Liver (tissue), 8 donors: ENCODE measurements at regions not wholly inside any gene's neighbourhood (a gene's known extent, or its start where the extent isn't known, plus 50 kb on each side); places are given as distances from the start of the nearest gene placed in this dataset.

Experiments used
- DNase-seq: peaks from one replicate; pipeline ENCODE4 v3.0.0-alpha.2; 2017; ENCODE audit warnings: low spot score
- H3K27ac ChIP-seq, 2 donors: one replicate each; pipeline ENCODE4 v1.7.0; 2013; ENCODE audit warnings: inconsistent platforms in 2 of 2, low read length in 2 of 2, control low read depth in 1 of 2, low read depth in 1 of 2, mild to moderate bottlenecking in 1 of 2
- H3K27me3 ChIP-seq, 4 donors: one replicate each; pipeline versions ENCODE4 v1.6.1 to v1.7.0; 2013; ENCODE audit warnings: low read length in 3 of 4, inconsistent platforms in 1 of 4, mild to moderate bottlenecking in 1 of 4, moderate library complexity in 1 of 4; ENCODE audit not compliant: control insufficient read depth in 4 of 4, insufficient read depth in 4 of 4
- H3K36me3 ChIP-seq, 4 donors: one replicate each; pipeline versions ENCODE4 v1.6.1 to v1.7.0; 2013; ENCODE audit warnings: low read length in 3 of 4, mild to moderate bottlenecking in 3 of 4, low read depth in 1 of 4, moderate library complexity in 1 of 4; ENCODE audit not compliant: control insufficient read depth in 4 of 4, insufficient read depth in 3 of 4
- H3K4me1 ChIP-seq, 4 donors: one replicate each; pipeline versions ENCODE4 v1.6.1 to v1.7.0; 2013; ENCODE audit warnings: low read length in 3 of 4, mild to moderate bottlenecking in 3 of 4, moderate library complexity in 1 of 4; ENCODE audit not compliant: control insufficient read depth in 4 of 4, insufficient read depth in 4 of 4
- H3K4me3 ChIP-seq, 3 donors: one replicate each; pipeline versions ENCODE4 v1.6.1 to v1.7.0; 2013; ENCODE audit warnings: low read length in 3 of 3, control low read depth in 1 of 3, low read depth in 1 of 3, mild to moderate bottlenecking in 1 of 3
- H3K9ac ChIP-seq, 2 donors: one replicate each; pipeline ENCODE4 v1.7.0; 2013; ENCODE audit warnings: low read length in 2 of 2, mild to moderate bottlenecking in 2 of 2, moderate library complexity in 2 of 2, control low read depth in 1 of 2, low read depth in 1 of 2
- H3K9me3 ChIP-seq, 4 donors: one replicate each; pipeline versions ENCODE4 v1.6.1 to v1.7.0; 2013; ENCODE audit warnings: low read length in 3 of 4; ENCODE audit not compliant: control insufficient read depth in 4 of 4
- EGR1 ChIP-seq, 2 donors: IDR thresholded peaks; 2 replicates each; pipeline ENCODE4 v1.6.1; 2016 to 2018; ENCODE audit warnings: antibody characterized with exemption in 2 of 2, low read depth in 2 of 2
- FOXA1 ChIP-seq: IDR thresholded peaks from 2 replicates; pipeline ENCODE4 v1.6.1; 2016; ENCODE audit warnings: antibody characterized with exemption
- FOXA2 ChIP-seq: IDR thresholded peaks from 2 replicates; pipeline ENCODE4 v1.6.1; 2016; ENCODE audit warnings: antibody characterized with exemption
- GABPA ChIP-seq, 2 donors: IDR thresholded peaks in 1 of 2; conservative IDR thresholded peaks in 1 of 2; 2 replicates each; pipeline ENCODE4 v1.6.1; 2016; ENCODE audit warnings: antibody characterized with exemption in 2 of 2, mild to moderate bottlenecking in 1 of 2, moderate library complexity in 1 of 2
- HNF4A ChIP-seq, 2 donors: conservative IDR thresholded peaks; 2 replicates each; pipeline ENCODE4 v1.6.1; 2016; ENCODE audit warnings: antibody characterized with exemption in 2 of 2, mild to moderate bottlenecking in 2 of 2
- HNF4G ChIP-seq: IDR thresholded peaks from 2 replicates; pipeline ENCODE4 v1.6.1; 2016; ENCODE audit warnings: antibody characterized with exemption
- JUND ChIP-seq, 2 donors: IDR thresholded peaks; 2 replicates each; pipeline ENCODE4 v1.6.1; 2016; ENCODE audit warnings: antibody characterized with exemption in 2 of 2
- NR2F2 ChIP-seq: IDR thresholded peaks from 2 replicates; pipeline ENCODE4 v1.6.1; 2016; ENCODE audit warnings: antibody characterized with exemption
- RAD21 ChIP-seq, 2 donors: IDR thresholded peaks; 2 replicates each; pipeline ENCODE4 v1.6.1; 2016; ENCODE audit warnings: antibody characterized with exemption in 2 of 2, mild to moderate bottlenecking in 2 of 2
- RXRA ChIP-seq, 2 donors: IDR thresholded peaks; 2 replicates each; pipeline ENCODE4 v1.6.1; 2017 to 2018; ENCODE audit warnings: antibody characterized with exemption in 2 of 2, mild to moderate bottlenecking in 1 of 2
- SP1 ChIP-seq: IDR thresholded peaks from 2 replicates; pipeline ENCODE4 v1.6.1; 2018; ENCODE audit warnings: antibody characterized with exemption, mild to moderate bottlenecking
- TAF1 ChIP-seq: conservative IDR thresholded peaks from 2 replicates; pipeline ENCODE4 v1.6.1; 2016; ENCODE audit warnings: antibody characterized with exemption, mild to moderate bottlenecking
- YY1 ChIP-seq: IDR thresholded peaks from 2 replicates; pipeline ENCODE4 v1.6.1; 2016; ENCODE audit warnings: antibody characterized with exemption, mild to moderate bottlenecking
- WGBS: extraction: QIAGEN DNeasy Blood & Tissue Kit; methylation state at CpG from one replicate; pipeline ENCODE4 v1.1.7; 2013; 5-methylcytosine and 5-hydroxymethylcytosine counted together
- TF ChIP-seq, protein P1 (sequence below): IDR thresholded peaks from 2 replicates; pipeline ENCODE4 v1.6.1; 2016; ENCODE audit warnings: antibody characterized with exemption
- TF ChIP-seq, protein P2 (sequence below): fragments of 150-350 bp; IDR thresholded peaks from 2 replicates; pipeline ENCODE4 v1.5.1; 2017; ENCODE audit warnings: improper control_type of control experiment, low read depth, low read length; ENCODE audit not compliant: missing input control
- TF ChIP-seq, protein P3 (sequence below): IDR thresholded peaks from 2 replicates; pipeline ENCODE4 v1.6.1; 2016; ENCODE audit warnings: antibody characterized with exemption
- TF ChIP-seq, protein P4 (sequence below): IDR thresholded peaks from 2 replicates; pipeline ENCODE4 v1.6.1; 2016; ENCODE audit warnings: antibody characterized with exemption
- TF ChIP-seq, protein P5 (sequence below): IDR thresholded peaks from 2 replicates; pipeline ENCODE4 v1.6.1; 2016; ENCODE audit warnings: antibody characterized with exemption, mild to moderate bottlenecking
- donor health status: healthy.
- donor health status: healthy.
- donor health status: healthy.
- donor health status: healthy.
- donor health status: healthy.

DNA sequence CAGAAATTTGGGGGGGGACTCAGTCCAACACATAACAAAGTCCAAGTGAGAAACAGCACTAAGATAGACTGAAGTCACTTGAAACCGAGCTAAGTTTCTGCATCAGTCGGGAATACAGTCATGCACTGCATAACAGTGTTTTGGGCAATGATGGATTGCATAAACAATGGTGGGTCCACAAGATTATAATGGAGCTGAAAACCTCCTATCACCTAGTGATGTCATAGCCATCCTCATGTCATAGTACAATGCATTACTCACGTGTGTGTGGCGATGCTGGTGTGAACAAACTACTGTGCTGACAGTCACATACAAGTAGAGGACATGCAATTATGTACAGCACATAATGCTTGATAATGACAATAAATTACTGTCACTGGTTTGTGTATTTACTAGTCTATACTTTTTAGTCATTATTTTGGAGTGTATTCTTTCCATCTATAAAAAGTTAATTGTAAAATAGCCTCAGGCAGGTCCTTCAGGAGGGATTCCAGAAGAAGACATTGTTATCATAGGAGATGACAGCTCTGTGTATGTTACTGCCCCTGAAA lies 154.5 kb upstream of the ECI2 start:
- WGBS, result 89% methylated on average over 4 of the region's 4 CpGs
- peaks cover 0 to 4% (median 0%) of the 10 kb centered on the region in 4 donors for H3K27me3 ChIP-seq
- H3K4me1 ChIP-seq, result no peaks in the 10 kb centered on the region
- H3K9ac ChIP-seq, result no peak overlapping the region
- H3K36me3 ChIP-seq, result no peaks in the 10 kb centered on the region
- no peak overlapping the region for H3K27ac ChIP-seq
- no peak for DNase-seq
- H3K9me3 ChIP-seq, result no peaks in the 10 kb centered on the region
- H3K4me3 ChIP-seq, result no peak overlapping the region
- no peak for TF ChIP-seq GABPA (IDR thresholded peaks at IDR 0.05 in 1 of 2, conservative IDR thresholded peaks at IDR 0.05 in 1 of 2)
- TF ChIP-seq, protein P1, sequence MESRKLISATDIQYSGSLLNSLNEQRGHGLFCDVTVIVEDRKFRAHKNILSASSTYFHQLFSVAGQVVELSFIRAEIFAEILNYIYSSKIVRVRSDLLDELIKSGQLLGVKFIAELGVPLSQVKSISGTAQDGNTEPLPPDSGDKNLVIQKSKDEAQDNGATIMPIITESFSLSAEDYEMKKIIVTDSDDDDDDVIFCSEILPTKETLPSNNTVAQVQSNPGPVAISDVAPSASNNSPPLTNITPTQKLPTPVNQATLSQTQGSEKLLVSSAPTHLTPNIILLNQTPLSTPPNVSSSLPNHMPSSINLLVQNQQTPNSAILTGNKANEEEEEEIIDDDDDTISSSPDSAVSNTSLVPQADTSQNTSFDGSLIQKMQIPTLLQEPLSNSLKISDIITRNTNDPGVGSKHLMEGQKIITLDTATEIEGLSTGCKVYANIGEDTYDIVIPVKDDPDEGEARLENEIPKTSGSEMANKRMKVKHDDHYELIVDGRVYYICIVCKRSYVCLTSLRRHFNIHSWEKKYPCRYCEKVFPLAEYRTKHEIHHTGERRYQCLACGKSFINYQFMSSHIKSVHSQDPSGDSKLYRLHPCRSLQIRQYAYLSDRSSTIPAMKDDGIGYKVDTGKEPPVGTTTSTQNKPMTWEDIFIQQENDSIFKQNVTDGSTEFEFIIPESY, result no peak
- TF ChIP-seq, protein P2, sequence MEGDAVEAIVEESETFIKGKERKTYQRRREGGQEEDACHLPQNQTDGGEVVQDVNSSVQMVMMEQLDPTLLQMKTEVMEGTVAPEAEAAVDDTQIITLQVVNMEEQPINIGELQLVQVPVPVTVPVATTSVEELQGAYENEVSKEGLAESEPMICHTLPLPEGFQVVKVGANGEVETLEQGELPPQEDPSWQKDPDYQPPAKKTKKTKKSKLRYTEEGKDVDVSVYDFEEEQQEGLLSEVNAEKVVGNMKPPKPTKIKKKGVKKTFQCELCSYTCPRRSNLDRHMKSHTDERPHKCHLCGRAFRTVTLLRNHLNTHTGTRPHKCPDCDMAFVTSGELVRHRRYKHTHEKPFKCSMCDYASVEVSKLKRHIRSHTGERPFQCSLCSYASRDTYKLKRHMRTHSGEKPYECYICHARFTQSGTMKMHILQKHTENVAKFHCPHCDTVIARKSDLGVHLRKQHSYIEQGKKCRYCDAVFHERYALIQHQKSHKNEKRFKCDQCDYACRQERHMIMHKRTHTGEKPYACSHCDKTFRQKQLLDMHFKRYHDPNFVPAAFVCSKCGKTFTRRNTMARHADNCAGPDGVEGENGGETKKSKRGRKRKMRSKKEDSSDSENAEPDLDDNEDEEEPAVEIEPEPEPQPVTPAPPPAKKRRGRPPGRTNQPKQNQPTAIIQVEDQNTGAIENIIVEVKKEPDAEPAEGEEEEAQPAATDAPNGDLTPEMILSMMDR, result no peak

DNA sequence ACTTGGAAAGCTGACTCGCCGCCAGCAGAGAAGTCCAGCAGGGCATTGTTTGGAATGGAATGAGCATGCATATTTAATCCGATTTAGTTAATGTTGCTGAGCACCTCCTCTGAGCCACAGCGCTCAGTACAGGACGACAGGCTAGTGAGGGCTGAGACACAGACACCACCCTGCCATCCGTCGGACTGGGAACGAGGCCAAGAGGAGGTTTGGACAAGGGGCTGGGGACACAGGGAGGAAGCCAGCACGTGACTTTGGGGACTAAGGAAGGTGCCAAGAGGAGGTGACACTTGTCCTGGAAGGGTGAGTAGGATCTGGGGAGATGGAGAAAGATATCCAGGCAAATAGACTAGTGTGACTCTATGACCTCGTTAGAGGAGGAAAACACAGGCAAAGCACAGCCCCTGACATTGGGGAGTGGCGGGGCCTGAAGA lies 152.5 kb upstream of the ECI2 start:
- DNase-seq, result no peak
- peaks cover 0 to 8% (median 0%) of the 10 kb centered on the region in 4 donors for H3K27me3 ChIP-seq

More for the DNA sequence above, 152.5 kb upstream of the ECI2 start:
- Histone ChIP-seq H3K4me3 (no peak overlapping the region), H3K36me3 (no peaks in the 10 kb centered on the region), H3K4me1 (no peaks in the 10 kb centered on the region), H3K9me3 (no peaks in the 10 kb centered on the region), H3K9ac (no peak overlapping the region), H3K27ac (no peak overlapping the region)
- 40% methylated on average over 11 of the region's 11 CpGs for WGBS
- TF ChIP-seq, protein P1, result no peak
- TF ChIP-seq RAD21 (IDR thresholded peaks at IDR 0.05) (no peak), TAF1 (no peak), RXRA (IDR thresholded peaks at IDR 0.05) (no peak), FOXA1 (no peak), GABPA (IDR thresholded peaks at IDR 0.05 in 1 of 2, conservative IDR thresholded peaks at IDR 0.05 in 1 of 2) (no peak), YY1 (no peak), FOXA2 (no peak), JUND (IDR thresholded peaks at IDR 0.05) (no peak), HNF4G (no peak), NR2F2 (no peak), SP1 (no peak), HNF4A (conservative IDR thresholded peaks at IDR 0.05) (no peak), EGR1 (IDR thresholded peaks at IDR 0.05; ENCODE audit: low read depth in 2 of 2) (no peak)
- TF ChIP-seq, protein P2, result no peak
- TF ChIP-seq, protein P3, sequence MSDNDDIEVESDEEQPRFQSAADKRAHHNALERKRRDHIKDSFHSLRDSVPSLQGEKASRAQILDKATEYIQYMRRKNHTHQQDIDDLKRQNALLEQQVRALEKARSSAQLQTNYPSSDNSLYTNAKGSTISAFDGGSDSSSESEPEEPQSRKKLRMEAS, result no peak
- TF ChIP-seq, protein P4, sequence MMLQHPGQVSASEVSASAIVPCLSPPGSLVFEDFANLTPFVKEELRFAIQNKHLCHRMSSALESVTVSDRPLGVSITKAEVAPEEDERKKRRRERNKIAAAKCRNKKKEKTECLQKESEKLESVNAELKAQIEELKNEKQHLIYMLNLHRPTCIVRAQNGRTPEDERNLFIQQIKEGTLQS, result no peak
- TF ChIP-seq, protein P5, sequence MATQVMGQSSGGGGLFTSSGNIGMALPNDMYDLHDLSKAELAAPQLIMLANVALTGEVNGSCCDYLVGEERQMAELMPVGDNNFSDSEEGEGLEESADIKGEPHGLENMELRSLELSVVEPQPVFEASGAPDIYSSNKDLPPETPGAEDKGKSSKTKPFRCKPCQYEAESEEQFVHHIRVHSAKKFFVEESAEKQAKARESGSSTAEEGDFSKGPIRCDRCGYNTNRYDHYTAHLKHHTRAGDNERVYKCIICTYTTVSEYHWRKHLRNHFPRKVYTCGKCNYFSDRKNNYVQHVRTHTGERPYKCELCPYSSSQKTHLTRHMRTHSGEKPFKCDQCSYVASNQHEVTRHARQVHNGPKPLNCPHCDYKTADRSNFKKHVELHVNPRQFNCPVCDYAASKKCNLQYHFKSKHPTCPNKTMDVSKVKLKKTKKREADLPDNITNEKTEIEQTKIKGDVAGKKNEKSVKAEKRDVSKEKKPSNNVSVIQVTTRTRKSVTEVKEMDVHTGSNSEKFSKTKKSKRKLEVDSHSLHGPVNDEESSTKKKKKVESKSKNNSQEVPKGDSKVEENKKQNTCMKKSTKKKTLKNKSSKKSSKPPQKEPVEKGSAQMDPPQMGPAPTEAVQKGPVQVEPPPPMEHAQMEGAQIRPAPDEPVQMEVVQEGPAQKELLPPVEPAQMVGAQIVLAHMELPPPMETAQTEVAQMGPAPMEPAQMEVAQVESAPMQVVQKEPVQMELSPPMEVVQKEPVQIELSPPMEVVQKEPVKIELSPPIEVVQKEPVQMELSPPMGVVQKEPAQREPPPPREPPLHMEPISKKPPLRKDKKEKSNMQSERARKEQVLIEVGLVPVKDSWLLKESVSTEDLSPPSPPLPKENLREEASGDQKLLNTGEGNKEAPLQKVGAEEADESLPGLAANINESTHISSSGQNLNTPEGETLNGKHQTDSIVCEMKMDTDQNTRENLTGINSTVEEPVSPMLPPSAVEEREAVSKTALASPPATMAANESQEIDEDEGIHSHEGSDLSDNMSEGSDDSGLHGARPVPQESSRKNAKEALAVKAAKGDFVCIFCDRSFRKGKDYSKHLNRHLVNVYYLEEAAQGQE, result no peak
